GM18861 (cell line): ENCODE measurements at regions not wholly inside any gene's neighbourhood (a gene's known extent, or its start where the extent isn't known, plus 50 kb on each side); places are given as distances from the start of the nearest gene placed in this dataset.

Experiments used
- ATAC-seq: cut with Tn5 transposase; IDR thresholded peaks from one replicate; pipeline ENCODE4 v1.9.1; 2021; ENCODE audit not compliant: unreplicated experiment

GRCh38 chr2:57893786-57894185 lies 152.8 kb upstream of the VRK2 start:
- no peak for ATAC-seq

GRCh38 chr2:57894381-57894780 lies 152.2 kb upstream of the VRK2 start:
- ATAC-seq: no peak

- no peak for ATAC-seq
Measured at GRCh38 chr2:57897920-57898319, 148.7 kb upstream of the VRK2 start.

GRCh38 chr2:57899898-57900297 lies 146.7 kb upstream of the VRK2 start:
- no peak for ATAC-seq

GRCh38 chr2:57902578-57902977 lies 144.0 kb upstream of the VRK2 start:
- no peak for ATAC-seq

- peak; percentile 51 for ATAC-seq
Measured at GRCh38 chr2:57906152-57906732, 140.4 kb upstream of the VRK2 start.

- ATAC-seq: no peak
Measured at GRCh38 chr2:57907411-57907810, 139.2 kb upstream of the VRK2 start.

GRCh38 chr2:57908736-57909161 lies 137.9 kb upstream of the VRK2 start:
- peak; percentile 83 for ATAC-seq

GRCh38 chr2:57918126-57918525 lies 128.5 kb upstream of the VRK2 start:
- no peak for ATAC-seq

- ATAC-seq: no peak
Measured at GRCh38 chr2:57920342-57920939, 126.2 kb upstream of the VRK2 start.

GRCh38 chr2:57934659-57935058 lies 111.9 kb upstream of the VRK2 start:
- ATAC-seq: no peak

- no peak for ATAC-seq
Measured at GRCh38 chr2:57936216-57936615, 110.4 kb upstream of the VRK2 start.

GRCh38 chr2:57937456-57937855 lies 109.2 kb upstream of the VRK2 start:
- ATAC-seq: no peak

- ATAC-seq: no peak
Measured at GRCh38 chr2:57941816-57942215, 104.8 kb upstream of the VRK2 start.

GRCh38 chr2:57943315-57943714 lies 103.3 kb upstream of the VRK2 start:
- ATAC-seq: no peak

- no peak for ATAC-seq
Measured at GRCh38 chr2:57947398-57947797, 99.2 kb upstream of the VRK2 start.

- no peak for ATAC-seq
Measured at GRCh38 chr2:57954020-57954419, 92.6 kb upstream of the VRK2 start.

GRCh38 chr2:57957238-57957637 lies 89.4 kb upstream of the VRK2 start:
- ATAC-seq: no peak

GRCh38 chr2:57959390-57959789 lies 87.2 kb upstream of the VRK2 start:
- ATAC-seq: no peak

GRCh38 chr2:57962861-57963260 lies 83.7 kb upstream of the VRK2 start:
- ATAC-seq: no peak

- ATAC-seq: no peak
Measured at GRCh38 chr2:57965219-57965618, 81.4 kb upstream of the VRK2 start.

GRCh38 chr2:57965961-57966360 lies 80.6 kb upstream of the VRK2 start:
- ATAC-seq: no peak

GRCh38 chr2:57973621-57974186 lies 72.9 kb upstream of the VRK2 start:
- ATAC-seq: no peak
